HG02798 (cell line): ENCODE measurements at regions not wholly inside any gene's neighbourhood (a gene's known extent, or its start where the extent isn't known, plus 50 kb on each side); places are given as distances from the start of the nearest gene placed in this dataset.
A peak's percentile ranks its signal among the peaks of the same experiment; 100 is the strongest.

Source experiments
- ATAC-seq: cut with Tn5 transposase; IDR thresholded peaks from one replicate; pipeline ENCODE4 v1.9.1; 2021; ENCODE audit warnings: mild to moderate bottlenecking; ENCODE audit not compliant: unreplicated experiment, poor library complexity

DNA sequence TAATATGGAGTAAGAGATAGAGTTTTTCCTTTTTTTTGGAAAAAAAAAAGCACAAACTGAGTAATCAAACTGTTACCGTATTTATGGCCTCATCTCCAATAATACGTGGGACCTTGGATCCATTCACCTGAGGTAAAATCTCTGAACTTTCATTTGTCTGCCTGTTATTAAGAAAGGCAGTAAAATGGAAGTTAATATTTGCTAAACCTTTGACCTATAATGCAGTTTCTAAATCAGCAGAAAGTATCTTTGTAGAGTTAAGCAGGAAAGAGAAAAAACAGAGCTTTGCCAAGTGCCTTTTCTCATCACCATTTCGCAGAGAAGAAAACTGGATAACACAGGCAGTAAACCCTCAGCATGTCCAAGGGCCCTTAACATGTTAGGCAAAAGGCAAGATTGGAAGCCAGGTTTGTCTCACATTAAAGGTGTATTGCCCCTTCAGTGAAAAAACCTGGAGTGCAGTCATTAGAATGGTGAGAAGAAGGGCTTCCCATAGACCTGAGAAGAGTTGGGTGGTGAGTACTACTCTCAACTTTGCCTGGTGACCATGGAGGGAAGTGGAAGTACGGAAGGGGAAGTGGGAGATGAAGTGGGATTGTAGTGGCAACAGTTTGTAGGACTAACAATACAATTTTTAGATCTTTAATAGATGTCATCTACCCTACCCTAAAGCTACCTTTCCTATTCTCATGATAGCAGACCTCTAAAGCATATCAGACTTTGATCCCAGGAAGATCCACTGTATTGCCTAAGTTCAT is 65.4 kb upstream of the GRAMD2B start:
- no peak for ATAC-seq

DNA sequence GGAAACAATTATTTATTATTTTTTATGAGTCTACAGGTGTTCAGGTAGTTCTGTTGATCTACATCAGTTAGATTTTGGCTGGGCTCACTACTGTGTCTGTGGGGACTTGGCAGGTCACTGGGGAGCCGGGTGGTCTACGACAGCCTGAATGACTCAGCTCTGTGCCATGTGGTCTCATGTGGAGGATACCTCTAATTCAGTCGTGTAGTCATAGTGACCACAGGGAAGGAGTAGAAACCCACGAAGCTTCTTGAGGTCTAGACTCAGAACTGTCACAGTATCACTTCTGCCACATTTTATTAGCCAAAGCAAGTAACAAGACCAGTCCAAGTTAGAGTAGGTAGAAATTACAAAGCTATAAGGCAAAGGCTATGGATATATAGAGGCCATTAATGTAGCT is 64.7 kb upstream of the GRAMD2B start:
- peak; percentile 89 for ATAC-seq

DNA sequence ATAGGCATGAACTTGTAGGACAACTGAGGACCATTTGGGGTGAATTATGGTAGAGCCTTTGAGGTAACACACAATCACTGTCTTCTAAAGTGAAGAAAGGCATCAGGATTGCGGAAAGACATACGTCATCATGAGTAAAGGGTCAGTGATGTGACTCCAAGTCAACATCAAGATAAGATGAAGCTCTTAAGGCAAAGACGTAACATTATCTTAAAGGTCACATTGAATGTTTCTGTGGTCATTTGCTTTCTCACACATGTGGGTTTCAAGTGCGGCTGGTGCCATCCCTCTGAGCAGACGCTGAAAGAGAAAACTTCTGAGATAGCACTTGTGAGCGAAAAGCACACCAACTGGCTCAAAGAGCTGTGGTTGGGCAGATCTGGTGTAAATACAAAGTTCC is 63.3 kb upstream of the GRAMD2B start:
- ATAC-seq, result peak; percentile 52

DNA sequence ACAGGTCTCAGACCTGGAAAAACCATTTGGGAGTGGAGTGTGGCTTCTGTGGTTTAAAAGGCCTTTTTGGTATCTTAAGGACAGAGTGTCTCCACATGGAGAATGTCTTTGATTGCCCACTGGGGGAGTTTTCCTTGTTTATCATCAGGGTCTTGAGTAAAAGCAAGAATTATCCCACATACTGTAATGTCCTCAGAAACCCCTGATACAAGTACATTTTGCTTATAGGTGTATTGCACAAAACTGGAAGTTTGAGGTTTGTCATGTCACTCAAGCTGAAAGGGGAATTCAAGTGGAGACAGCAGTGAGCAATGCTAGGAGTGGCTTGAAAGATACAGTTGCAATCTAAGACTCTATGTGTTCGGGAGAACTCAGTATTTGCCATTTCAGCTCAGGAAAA is 62.7 kb upstream of the GRAMD2B start:
- peak; percentile 27 for ATAC-seq

DNA sequence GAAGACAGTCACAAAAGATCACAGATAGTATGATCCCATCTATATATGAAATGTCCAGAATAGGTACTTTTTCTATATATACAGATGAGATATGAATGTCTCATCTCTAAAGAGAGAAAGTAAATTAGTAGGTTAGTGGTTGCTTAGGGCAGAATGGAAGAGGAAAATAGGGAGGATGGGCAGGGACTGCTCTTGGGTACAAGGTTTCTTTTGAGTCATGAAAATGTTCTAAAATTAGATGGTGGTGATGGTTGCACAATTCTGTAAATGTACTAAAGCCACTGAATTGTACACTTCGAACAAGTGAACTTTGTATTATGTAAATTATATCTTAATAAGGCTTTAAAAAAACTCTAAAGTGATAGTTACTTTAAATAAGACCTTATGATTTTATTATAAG is 59.6 kb upstream of the GRAMD2B start:
- no peak for ATAC-seq

DNA sequence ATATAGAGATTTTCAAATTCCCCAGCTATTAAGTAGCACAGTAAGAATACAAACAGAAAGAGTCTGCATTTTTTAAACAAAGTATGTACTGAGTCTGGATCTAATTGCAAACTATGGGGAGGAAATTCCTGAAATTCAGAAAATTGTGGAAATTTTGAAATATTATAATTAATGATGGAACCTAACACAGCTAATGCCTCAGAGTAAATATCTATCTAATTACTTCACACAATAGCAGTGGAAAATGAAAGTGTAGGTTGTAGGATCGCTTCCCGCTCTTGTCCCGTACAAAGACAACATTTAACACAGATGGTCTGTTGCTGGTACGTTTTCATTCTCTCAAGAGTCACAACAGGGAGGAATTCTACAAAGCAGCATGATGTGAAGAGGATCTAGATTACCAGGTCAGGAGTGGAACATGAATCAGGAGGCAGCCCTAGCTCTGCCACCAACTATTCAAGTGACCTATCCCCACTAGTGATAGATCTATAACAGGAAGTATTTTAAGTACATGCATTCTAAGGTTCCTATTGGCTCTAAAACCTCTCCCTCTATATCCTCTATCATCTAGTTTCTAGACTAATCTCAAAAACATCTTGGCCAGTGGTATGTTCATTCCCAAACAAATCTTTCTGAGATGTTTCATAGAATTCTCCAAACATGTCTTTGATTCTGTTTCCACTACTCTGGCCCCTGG is 58.9 kb upstream of the GRAMD2B start:
- ATAC-seq, result no peak

DNA sequence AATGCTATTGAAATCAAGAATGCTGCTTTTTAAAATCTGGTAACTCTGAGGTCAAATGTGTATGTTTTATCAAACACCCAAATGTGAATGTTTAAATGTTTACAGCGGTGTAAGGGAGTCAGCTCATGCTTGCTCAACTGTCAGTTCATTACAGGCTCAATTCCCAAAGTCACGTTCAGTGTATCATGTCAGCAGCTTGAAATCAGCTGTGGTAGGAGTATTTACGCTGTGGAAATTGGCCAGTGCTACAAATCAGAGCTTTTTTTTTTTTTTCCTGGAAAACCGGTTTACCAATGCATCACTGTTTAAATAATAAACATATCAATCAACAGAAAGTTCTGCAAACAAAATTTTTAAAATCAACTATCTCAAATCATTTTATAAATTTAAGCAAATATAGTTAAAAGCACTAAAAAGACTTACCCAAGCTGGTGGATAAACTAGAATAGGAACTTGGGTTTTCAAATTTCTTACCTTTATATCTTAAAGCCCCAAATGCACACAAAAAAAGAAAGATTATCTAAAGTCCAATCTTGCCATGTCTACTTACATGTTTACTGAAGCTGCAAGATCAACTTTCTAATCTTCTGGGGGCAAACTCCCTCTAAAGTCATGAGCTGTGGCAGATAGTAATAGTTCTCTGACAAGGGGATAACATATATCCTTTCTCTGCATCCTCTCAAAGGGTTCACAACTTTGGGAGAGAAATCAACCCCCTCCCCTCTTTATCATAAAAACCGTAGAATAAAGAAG is 57.6 kb upstream of the GRAMD2B start:
- ATAC-seq, result no peak

DNA sequence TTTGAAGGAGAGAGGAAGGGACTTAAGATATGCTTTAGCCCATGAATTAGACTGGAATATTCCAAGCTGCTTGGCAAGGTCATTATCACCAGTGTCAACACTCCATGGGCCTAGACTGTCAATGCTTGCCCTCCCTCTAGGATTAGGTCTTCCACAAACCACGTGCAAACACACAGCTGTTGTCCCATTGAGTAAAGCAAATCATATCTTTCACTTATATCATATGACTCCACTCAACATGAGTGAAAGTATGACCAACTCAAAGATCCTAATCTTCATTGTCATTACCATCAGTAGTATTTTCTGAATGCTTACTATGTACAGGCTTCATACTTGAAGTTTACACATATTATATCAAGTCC is 57.0 kb upstream of the GRAMD2B start:
- no peak for ATAC-seq

DNA sequence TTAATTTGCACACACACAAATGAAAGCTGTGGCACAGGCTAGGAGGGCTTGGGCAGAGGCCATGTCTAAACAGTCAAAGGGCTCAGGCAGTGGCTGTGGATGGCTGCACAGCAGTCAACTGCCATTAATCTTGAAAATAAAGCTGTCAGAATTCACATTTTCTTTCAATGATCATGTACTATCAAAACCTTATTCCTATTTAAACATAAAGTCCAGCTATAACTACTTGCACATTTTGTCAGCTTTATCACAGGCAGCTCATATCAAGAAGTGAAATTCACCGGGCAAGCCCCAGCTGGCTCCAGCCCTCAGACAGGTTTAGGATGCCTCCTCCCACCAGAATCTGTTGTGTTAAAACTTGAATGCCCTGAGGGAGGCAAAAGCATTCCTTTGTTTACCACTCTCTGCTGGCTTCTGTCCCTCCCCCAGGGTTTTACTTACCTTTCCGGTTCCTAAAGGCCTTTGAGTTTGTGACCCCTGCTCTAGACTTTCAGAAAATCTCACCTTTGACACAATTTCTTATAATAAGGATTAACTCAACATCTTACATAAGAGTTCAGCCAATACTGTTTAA is 54.9 kb upstream of the GRAMD2B start:
- peak; percentile 67 for ATAC-seq

DNA sequence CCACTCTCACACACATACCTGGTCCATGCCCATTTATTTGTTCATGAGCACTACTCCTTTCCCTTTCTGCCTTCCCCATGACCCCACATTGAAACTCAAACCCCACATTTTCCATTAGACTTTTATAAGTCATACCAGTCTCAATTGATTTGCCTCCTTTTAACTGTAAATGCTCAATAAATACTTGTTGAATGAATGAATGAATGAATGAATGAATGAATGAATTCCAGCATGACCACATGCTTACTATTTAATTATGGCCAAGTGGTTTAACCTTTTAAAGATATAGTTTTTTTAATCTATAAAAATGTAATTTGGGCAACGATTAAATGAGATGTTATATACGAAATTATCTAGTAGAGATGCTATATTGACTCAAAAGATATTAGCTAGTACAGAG is 54.1 kb upstream of the GRAMD2B start:
- ATAC-seq, result no peak

DNA sequence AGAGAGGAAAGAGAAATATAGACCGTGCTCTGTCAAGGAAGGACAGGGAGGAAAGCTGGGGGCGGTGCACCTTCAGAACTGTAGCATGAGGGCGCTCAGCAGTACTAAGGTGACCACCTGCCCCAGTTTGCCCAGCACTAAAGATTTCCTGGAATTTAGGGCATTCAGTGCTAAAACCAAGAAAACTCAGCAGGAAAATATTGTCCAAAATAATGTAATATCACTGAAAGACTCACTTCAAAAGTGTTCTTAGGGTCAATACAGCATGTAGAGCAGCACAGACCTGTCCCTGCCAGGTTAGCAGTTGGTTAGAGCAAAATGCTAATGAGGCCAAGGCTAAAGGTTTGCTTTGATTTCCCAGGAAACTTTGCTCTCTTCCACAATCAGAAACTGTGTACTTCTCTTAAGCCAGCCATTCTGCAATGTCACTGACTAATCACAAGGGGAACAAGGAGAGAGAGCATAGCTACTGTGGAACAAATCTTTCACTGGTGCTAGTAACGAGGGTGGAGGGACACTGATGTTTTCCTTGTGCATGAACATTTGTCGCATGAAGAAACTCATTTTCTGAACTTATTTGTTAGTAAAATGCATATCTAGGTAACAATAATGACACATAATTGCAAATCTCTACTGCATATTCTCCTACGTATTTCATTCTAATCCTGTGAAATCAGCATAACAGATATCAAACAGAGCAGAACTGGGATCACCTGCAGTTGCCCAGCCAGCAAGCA is 53.0 kb upstream of the GRAMD2B start:
- ATAC-seq, result no peak

DNA sequence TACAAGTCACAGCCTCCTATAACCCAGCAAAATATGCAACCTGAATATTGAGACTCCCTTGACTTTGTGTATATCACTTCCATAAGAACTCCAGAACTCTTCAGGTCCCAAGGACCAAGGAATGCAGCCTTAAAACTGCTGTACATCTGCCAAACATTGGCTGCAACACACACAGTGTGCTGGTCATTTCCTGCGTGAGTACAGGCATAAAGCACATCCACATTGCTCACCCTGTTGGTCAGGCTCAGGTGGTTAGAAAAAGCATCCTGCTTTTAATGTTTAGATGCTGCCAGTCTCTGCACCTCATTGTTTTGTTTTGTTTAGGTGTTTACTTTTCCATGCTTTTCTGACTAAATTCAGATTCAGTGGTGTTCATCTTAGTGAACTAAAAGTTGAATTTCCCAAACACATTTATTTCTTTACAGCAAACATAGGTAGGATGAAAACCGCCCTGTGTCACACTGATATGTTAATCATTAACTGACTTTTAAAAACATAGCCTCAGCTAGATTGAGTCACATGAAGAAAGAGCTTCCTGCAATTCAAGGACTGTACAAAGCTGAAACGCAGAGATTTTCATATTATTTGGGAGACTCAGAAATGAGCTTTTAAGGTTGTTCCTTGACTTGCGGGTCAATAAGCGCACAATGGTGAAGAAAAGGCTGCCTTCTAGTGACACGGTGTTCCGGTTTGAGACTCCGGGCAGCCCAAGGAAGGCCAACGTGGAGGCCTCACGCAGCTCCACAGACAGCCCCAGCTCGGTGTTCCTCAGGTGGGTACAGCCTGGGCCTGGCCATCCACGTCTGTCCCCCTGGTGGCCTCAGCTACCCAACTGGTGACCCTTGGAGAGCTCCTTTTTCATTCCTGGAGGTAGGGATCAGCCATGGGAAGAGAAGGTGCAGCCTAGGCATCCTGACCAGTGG is 52.2 kb upstream of the GRAMD2B start:
- ATAC-seq, result no peak

DNA sequence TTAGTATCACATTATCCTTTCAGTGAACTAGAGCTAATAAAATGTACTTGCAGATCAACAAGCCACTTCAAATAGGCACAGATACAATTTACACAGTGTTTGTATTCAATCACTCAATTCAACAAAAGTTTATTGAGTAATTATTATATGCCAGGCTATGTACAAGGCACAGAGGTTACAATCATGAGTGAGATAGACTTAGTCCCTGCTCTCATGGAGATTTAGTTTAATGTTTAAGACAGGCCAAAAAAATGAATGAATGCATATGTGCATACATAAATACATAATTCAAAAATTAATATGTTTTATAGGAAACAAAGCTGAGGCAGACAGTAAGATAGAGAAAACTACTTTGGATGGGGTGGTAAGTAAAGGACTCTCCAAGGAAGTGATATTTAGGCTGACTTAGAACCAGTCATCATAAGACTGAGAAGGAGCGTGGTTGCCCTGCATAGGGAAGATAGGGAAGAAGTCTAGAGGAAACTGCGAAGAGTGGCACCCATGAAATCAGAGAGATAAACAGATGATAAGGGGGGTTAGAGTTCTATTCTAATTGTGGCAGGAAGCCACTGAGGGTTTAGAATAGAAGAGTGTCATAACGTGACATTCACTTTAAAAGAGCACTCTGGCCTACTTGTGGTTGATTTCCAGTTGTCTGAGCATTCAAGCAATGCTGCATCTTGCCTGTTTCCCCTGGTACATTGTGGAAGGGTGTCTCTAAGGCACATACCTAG is 49.7 kb upstream of the GRAMD2B start:
- ATAC-seq, result no peak
